NK-92 treated with Interleukin-12 subunit alpha and Interleukin-12 subunit beta, amount 100 ng/mL, for 24 hours (cell line): ENCODE measurements at regions not wholly inside any gene's neighbourhood (a gene's known extent, or its start where the extent isn't known, plus 50 kb on each side); places are given as distances from the start of the nearest gene placed in this dataset.
"Not testable (repeated sequence)": the region's sequence is repeated elsewhere in the genome, so short reads cannot be mapped to it uniquely, and the experiment has no call there.

ENCODE experiments used
- DNase-seq: peaks from one replicate; lab custom pipeline; 2025; lab: John Stamatoyannopoulos, UW

DNA sequence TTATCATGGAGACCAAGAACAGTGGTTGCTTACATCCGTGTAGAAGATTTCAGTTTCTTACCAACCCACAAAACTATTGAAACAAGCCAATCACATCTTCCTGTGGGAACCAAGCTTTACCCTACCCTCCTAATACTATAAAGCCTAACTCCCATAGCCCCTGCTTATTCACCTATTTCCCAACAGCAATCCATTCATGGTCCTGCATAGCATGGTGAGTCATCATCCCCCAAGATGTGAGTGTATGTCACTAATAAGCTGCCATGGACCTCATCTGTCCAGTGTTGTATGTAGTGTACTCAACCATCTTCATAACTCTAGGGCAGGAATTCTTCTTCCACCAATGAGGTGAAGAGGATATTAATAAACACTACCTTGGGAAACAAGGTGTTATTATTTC, 1620.4 kb upstream of the FLRT2 start:
- no peak for DNase-seq

DNA sequence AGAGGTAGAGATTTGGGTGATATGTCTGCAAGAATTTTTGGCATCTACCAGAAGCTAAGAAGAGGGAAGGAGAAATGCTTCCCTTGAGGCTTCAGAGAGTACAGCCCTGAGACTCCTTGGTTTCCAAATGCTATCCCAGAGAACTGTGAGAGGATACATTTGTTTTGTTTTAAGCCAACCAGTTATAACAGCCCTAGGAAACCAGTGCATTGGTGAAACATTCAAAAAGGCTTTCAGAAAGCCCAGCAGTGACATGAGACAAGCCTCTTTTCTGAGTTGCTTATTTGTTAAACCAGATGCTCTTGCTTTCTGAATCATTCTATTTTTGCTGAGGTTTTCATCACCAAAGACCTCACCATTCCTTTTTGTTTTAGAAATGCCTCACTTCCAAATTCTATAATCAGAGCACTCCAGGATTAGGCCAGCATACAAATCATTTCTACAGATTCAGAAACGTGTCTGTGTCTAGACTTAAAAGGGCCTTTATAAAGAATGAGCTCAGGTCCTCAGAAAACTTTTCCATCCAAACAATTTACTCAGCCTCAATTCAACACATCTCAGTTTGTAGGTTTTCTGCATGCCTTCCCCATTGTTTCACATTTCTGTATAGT, 1617.8 kb upstream of the FLRT2 start:
- no peak for DNase-seq

DNA sequence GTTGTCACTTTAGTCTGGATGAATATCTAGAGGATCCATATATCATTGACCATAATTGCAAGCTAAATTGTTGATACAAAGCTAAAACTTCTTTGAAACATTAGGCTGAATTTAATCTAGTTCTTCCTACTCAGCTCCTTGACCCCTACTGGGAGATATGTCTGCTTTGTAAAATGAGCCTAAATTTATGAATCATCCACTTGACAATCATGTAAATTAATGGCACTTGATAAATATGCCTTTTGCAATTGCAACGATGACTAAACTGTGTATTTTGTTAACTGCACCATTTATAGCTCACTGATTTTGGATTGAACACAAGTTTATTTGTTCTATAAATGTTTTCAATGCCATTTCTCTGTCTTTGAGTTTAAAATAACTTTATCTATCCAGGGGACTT, 1616.5 kb upstream of the FLRT2 start:
- DNase-seq = no peak

DNA sequence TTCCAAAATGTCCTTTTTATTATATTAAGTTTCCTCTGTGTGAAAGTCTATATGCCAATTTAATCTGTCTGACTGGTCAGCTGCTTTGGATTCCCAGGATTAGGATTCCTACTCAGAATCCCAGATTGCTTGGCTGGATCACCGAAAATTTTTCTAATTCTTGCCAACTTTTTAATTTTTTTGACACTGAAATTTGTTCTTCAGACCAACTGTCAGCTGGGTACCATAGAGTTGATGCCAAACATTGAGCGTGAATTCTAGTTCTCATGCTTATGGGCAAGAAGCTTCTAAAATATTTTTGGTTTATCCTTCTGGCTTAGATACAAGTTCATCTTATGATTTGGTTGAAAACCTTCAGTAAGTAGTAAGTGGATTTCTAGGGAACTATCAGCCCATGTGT, 1611.4 kb upstream of the FLRT2 start:
- no peak for DNase-seq

DNA sequence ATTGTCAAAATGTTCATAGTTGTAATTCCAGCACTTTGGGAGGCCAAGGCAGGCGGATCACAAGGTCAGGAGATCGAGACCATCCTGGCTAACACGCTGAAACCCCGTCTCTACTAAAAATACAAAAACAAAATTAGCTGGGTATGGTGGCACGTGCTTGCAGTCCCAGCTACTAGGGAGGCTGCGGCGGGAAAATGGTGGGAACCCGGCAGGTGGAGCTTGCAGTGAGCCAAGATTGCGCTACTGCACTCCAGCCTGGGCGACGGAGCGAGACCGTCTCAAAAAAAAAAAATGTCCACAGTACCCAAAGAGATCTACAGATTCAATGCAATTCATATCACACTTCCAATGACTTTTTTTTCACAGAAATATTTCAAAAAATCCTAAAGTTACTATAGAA, 1610.3 kb upstream of the FLRT2 start:
- DNase-seq = not testable (repeated sequence)

DNA sequence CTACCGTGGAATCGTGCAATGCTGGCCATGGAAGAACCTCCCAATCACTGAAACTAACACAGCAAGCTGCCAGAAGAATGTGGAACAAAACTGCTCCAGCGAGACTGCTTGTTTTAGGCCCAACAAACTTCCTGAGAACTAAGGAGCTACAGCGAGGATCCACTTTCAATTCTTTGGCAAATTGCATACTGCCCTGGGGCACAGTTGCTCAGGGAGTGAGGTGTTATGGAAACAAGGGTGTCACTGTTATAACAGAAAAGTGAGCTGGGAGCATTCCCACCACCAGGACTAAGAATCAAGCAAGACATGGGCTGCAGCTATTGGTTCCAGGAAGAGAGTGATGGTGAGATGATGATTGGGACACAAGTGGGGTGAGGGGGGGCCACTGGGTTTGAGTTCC, 1606.1 kb upstream of the FLRT2 start:
- no peak for DNase-seq

DNA sequence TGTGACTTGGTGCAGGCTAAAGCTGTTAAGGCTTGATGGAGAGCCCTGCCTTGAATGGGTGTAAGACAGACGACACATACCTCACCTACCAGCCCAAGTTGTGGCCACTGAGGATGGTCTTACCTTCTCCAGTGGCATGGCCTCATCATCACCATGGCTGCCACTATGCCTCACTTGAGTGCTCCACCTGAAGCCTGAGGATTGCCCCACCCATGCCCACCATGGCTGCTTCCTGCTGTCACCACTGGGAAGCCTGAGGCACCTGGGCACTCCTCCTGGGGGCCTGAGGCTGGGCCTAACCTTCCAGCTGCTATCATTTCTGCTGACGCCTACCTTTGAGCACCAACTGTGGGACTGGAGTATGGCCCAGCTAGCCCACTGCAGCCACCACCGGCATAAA, 1605.7 kb upstream of the FLRT2 start:
- no peak for DNase-seq

DNA sequence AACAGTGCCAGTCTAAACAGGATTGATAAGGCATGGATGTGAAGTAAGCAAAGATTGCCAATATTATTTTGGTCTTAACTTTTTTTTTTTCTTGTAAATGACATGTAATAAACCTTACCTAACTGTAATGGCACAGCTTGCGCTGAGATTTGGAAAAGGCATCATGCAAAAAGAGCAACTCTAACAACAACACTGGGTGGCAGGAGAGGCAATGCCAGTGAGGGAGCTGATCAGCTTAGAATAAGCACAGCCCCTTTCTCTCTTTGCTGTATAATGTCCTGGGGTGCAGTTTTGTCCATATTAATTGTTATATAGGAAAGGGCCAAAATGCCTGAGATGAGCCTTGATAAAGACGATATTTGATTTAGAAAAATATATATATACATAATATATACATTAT, 1589.7 kb upstream of the FLRT2 start:
- no peak for DNase-seq

DNA sequence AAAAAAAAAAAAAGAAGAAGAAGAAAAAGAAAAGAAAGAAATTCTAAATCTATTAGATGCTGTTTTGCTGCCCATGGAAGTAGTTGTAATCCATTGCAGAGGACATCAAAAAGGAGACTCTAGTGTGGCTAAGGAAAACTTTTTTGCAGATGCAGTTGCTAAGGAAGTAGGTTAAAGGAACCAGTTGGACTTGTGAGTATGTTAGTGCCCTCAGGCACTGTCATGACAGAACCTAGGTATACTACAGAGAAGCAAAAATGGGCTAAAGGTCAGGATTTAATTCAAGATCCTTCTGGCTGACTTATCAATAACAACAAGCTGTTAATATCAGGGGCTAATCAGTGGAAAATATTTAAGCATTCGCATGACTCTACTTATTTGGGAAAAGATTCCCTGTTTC, 1571.6 kb upstream of the FLRT2 start:
- DNase-seq = no peak

DNA sequence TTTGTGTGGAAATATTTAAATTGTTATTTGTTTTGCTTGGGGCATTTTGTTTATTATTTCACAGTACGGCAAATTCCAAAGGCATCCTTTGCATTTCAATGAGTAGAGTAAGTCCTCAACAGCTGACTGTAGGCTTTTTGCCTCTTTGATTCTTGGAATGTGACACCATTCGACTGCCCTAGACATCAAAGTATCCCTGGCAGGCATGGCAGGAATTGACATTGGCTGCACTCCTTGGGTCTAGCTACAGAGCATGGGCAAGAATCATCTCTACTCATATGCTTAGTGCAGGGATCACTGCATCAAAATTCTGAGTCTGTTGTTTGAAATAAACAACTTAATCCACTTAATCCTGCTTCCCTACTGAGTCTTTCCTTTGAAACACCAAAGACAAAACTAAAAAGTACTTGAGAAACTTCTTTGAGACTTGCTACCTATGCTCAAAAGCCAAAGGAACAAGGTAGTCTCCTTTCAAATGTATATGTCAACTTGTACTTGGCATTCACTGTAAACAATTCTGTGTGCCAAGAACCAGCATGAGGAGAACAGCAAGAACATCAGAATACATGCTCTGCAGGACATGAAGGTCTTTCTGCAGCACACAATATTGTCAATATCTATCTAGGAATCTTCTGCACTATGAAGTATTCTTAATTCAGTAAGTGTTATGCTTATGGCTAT, 1569.0 kb upstream of the FLRT2 start:
- DNase-seq = no peak

DNA sequence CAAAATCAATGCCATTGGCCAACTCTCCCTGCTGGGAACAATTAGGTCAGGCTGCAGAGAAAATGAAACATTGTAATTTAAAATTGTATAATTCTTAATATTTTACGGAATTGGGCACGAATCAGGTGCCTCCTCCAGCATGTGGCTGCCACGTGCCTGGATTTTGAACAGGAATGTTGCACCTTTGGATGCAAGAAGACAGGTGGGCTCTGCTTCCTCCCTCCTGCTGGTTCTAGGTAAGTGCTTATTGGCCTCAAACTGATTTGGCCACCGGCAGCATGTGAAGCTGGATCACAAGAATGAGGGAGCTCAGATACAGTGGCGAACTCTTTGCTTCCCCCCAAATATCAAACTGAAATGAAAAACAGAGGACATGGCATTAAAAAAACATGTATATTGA, 1559.9 kb upstream of the FLRT2 start:
- DNase-seq = no peak

DNA sequence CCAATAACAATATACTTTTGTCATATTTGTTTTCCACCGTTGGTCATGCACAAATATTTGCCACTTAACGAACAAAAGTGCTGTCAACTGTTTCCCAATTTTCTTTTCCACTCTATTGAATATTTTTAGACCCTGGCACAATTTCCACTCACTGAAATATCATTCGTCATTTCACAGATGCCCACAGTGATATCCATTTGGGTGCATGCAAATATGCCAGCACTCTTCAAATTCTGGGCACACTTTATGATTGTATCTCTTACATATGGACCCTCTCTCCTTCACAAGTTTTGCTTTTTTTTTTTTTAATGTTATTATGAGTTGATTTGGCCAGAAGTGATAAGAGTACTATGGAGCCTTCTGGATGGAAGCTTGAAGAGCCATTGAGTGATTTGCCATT, 1557.3 kb upstream of the FLRT2 start:
- no peak for DNase-seq

DNA sequence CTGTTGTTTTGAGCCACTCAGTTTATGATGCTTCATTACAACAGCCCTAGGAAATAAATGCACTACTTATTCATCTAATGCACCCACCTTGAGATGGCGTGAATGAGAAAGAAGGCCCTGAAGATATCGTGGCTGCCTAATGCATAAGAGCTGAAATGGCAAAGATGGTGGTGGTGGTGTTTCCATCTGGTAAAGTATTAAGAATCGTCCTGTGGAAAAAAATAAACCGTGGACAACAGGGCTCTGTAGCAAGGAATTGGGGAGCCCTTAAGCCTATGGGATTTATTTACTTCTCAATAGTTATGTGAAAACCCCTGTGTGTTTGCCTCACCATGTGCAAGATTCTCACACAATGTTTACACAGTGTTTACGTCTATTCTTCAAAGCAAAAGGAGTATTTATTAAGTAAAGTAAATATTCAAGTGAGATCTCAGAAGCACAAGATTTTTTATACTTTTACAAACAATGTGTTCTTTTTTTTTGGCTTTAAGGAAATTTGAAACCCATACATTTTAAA, 1555.2 kb upstream of the FLRT2 start:
- no peak for DNase-seq

DNA sequence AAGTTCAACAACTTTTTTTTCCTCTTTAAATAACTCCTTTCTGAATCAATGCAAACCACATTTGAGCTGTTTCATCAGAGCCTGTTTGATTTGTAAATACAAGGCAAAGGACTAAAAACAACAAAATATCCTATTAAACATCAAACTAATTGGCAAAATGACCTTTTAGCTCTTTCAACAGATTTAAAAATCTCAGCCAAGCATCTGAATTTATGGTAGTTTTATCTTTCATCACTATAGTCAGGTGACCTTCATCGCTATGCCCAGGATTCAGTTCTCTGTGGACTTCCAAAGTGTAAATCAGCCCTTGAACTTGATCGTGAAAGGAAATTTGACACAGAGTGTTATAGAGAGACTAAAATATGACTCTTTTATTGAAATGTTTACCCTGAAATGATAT, 1554.5 kb upstream of the FLRT2 start:
- no peak for DNase-seq

DNA sequence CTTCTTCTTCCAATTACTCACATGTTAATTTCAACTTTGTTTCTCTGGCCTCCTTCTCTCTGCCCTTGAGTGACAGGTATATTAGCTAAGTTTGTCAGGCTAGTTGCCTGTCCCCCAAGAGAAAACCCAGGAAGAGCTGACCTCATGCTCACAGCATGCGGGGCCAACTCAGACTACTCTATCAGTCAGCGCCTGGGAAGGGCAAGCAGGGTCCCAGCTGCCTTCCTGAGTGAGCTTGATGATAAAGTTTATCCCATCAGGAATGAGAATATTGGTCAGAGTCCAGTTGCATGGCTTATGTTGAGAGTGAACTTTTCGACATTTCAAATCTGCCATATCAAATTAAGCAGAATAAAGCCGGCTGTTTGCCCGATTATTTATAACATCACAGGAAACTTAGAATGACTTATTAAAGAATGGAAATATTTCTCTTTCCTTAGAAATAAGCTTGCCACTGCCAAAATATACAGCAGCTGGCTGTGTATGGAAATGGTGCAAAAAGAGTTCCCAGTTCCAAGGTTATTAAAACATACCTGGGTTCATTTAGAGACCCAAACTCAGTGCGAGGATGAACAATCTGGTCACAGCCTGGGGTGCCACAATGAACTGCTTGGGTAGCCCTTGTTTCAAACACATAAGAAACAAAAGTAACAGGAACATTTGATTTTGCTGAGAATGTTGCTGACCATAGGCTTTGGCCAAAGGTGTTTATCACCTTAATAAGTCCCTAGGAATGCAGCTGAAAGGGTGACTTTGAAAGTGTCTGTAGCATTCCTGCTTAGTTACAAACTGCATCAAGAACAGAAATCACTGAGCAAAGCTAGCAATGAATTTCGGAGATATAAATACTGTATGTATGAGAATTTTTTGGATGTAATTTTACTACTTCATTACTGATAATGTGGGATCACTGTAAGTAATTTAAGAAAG, 1553.8 kb upstream of the FLRT2 start:
- DNase-seq = no peak

DNA sequence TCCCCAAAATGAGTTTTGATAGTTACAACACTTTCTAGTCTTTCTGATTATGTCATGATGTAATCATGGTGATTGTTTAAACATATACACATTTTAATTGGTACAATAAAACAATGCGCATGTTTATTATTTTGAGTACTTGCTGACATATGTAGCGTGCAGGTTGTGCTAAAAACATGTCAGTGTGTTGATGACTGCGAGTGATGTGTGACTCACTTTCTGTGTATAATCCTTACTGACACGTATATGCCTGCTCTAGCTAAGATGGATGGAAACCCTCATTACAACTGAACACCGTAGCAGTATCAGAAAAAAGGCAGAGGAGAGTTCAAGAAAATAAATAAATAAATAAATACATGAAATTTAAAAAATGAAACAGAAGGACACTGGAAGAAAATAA, 1552.4 kb upstream of the FLRT2 start:
- no peak for DNase-seq

DNA sequence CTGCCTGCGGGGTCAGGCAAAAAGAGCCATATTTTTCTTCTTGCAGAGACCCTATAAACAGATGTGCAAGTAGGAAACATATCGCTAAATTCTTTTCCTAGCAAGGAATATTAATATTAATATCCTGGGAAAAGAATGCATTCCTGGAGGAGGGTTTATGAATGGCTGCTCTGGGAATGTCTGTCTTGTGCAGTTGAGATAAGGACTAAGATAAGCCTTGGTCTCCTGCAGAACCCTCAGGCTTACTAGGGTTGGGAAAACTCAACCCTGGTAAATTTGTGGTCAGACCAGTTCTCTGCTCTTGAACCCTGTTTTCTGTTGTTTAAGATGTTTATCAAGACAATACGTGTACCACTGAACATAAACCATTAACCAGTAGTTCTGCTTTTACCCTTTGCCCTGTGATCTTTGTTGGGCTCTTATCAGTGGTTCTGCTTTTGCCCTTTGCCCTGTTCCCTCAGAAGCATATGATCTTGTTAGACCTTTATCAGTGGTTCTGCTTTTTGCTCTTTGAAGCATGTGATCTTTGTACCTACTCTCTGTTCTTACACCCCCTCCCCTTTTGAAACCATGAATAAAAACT, 1548.2 kb upstream of the FLRT2 start:
- not testable (repeated sequence) for DNase-seq

DNA sequence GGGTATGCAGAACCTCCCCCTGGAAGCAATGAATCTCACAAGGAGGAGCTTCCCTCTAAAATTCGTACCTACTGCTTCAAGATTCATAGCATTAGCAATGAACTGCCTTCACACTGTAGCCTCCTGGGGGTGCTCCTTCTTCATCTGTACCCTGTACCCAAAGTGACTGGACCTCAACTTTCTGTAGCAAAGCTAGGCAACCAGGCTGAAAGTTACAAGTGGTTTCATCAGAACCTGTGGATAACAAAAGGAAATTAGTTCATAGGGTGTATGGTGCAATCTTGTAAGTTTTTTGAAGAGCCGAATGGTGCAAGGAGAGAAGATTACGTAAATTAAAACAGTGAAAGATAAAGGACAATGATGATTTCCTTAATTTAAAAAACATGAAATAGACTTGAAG, 1541.7 kb upstream of the FLRT2 start:
- no peak for DNase-seq

DNA sequence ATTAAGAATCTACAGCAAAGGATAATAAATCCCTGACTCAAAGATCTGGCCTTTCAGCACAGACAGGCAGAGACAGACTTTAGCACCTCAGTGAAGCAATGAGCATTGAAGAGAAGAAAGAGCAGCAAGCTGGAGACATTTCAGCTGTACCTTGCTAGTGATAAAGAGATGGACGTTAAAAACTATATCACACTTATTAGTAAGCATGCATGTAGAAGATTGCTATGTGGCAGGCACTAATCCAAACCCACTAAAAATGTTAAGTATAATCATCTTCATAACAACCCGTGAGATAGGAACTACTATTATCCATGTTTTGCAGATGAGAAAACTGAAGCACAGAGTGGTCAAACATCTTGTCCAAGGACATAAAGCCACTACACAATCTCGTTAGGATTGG, 1538.3 kb upstream of the FLRT2 start:
- DNase-seq = no peak

DNA sequence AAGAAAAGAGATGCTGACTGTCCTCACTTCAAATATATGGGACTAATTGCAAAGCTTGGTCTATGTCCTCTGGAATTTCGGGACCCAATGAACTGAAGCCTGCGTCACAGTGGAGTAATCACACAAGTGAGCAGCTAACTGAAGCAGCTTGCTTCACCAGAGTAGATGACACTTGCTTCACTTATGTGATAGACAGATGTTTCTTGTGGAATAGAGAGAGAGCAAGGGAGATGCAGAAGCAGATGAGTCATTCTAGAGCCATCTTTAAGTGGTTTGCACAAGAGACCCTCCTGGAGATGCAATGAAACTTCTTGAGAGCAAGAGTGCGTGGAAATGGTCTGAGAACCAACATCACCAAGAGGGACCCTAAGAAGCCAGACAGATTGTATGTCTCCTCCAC, 1537.1 kb upstream of the FLRT2 start:
- DNase-seq = no peak

DNA sequence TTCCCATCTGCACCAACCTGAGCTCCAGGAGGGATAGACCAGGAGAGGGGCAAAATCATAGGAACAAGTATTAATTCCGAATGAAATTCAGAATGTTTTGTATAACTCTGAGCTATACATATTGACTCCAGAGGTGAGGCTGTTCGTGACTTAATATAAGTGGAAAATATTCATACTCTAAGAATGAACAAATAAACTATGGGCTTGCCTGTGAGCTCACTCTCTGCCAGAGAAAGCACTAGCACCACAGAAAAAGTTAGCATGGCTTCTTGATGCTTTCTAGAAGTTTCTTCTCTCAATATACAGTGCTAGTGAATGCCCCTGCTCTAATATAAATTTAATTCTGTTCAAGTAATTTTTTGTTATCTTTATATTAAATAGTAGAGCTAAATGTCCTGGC, 1536.4 kb upstream of the FLRT2 start:
- DNase-seq = no peak

DNA sequence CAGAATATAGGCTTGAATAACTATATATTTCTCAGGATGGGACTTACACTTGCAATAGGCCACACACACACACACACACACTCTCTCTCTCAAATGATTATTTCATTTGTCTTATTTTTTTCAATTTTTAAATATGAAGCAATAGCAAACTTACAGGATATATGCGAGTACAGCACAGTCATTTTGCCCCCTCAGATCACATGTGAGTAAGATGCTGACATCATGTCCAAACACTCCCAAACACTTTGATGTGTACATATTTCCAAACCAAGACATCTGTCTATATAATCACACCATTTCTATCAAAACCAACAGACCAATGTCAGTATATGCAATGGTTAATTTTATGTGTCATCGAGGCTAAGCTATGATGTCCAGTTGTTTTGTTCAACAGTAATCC, 1535.9 kb upstream of the FLRT2 start:
- no peak for DNase-seq

DNA sequence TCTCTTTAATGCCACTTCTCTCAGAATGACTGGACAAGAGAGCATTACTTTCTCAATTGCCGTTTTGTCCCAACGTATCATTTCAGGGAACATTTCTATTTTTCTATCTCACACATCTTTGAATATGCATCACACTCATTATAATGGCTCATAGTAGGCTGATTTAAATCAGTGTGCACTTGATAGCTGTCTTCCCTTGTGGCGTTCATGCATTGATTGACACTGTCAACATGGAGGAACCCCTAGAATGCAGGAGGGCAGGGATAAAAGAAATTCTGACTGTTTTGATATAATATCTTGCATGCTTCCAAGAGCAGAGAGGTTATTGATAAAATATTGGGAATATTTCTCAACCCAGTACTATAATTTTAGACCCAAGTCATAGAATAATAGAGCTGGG, 1528.9 kb upstream of the FLRT2 start:
- DNase-seq = no peak
